ENCODE measurements at regions not wholly inside any gene's neighbourhood (a gene's known extent, or its start where the extent isn't known, plus 50 kb on each side); places are given as distances from the start of the nearest gene placed in this dataset.
"Not testable (repeated sequence)": the region's sequence is repeated elsewhere in the genome, so short reads cannot be mapped to it uniquely, and the experiment has no call there.

- intact Hi-C loops (cut with micrococcal nuclease): no loop called here
- H3K27ac Mint-ChIP-seq: no peak overlapping the region
- H3K4me1 Mint-ChIP-seq: no peaks in the 10 kb centered on the region
- ChIA-PET POLR2A (no interaction called here), CTCF (no interaction called here)
- H3K27me3 Mint-ChIP-seq: no peaks in the 10 kb centered on the region
- H3K4me3 Mint-ChIP-seq: no peak overlapping the region
- H3K9me3 Mint-ChIP-seq: no peaks in the 10 kb centered on the region
- no peak for DNase-seq
- no peak for ATAC-seq (ENCODE audit: low read depth)
- no peaks in the 10 kb centered on the region for H3K36me3 Mint-ChIP-seq (ENCODE audit: low read depth)
- no peak for TF ChIP-seq CTCF (IDR thresholded peaks at IDR 0.05)
Observed at GRCh38 chr13:90055121-90055520, 1292.4 kb upstream of the MIR17HG start.

GRCh38 chr13:90055760-90056159, 1291.7 kb upstream of the MIR17HG start:
- DNase-seq (no peak), ATAC-seq (ENCODE audit: low read depth) (no peak)
- H3K4me1 Mint-ChIP-seq: no peaks in the 10 kb centered on the region
- H3K9me3 Mint-ChIP-seq: no peaks in the 10 kb centered on the region
- no peaks in the 10 kb centered on the region for H3K36me3 Mint-ChIP-seq (ENCODE audit: low read depth)
- intact Hi-C loops (cut with micrococcal nuclease): no loop called here
- TF ChIP-seq CTCF (IDR thresholded peaks at IDR 0.05): no peak
- POLR2A ChIA-PET: no interaction called here
- H3K27ac Mint-ChIP-seq: no peak overlapping the region
- H3K4me3 Mint-ChIP-seq: no peak overlapping the region
- H3K27me3 Mint-ChIP-seq: no peaks in the 10 kb centered on the region
- CTCF ChIA-PET: no interaction called here

- intact Hi-C loops (cut with micrococcal nuclease); H3K4me3 Mint-ChIP-seq; H3K36me3 Mint-ChIP-seq (ENCODE audit: low read depth); H3K27ac Mint-ChIP-seq; DNase-seq; POLR2A ChIA-PET; H3K4me1 Mint-ChIP-seq; ATAC-seq (ENCODE audit: low read depth); H3K27me3 Mint-ChIP-seq; CTCF ChIA-PET: not testable (repeated sequence)
- H3K9me3 Mint-ChIP-seq: peaks cover 15% of the 10 kb centered on the region
Observed at GRCh38 chr13:90064226-90064625, 1283.3 kb upstream of the MIR17HG start.

- ATAC-seq (ENCODE audit: low read depth): no peak
- H3K9me3 Mint-ChIP-seq: peaks cover 12% of the 10 kb centered on the region
- CTCF ChIA-PET: no interaction called here
- no peak for TF ChIP-seq CTCF (IDR thresholded peaks at IDR 0.05)
- H3K27ac Mint-ChIP-seq: no peak overlapping the region
- no peak for DNase-seq
- POLR2A ChIA-PET: no interaction called here
- H3K36me3 Mint-ChIP-seq (ENCODE audit: low read depth): no peaks in the 10 kb centered on the region
- H3K4me1 Mint-ChIP-seq: no peaks in the 10 kb centered on the region
- intact Hi-C loops (cut with micrococcal nuclease): no loop called here
- H3K27me3 Mint-ChIP-seq: no peaks in the 10 kb centered on the region
- no peak overlapping the region for H3K4me3 Mint-ChIP-seq
Observed at GRCh38 chr13:90068658-90069057, 1278.8 kb upstream of the MIR17HG start.

GRCh38 chr13:90070362-90070761, 1277.1 kb upstream of the MIR17HG start:
- Mint-ChIP-seq H3K4me1 (no peaks in the 10 kb centered on the region), H3K4me3 (no peak overlapping the region), H3K9me3 (peaks cover 6% of the 10 kb centered on the region), H3K36me3 (ENCODE audit: low read depth) (no peaks in the 10 kb centered on the region), H3K27ac (no peak overlapping the region), H3K27me3 (no peaks in the 10 kb centered on the region)
- ChIA-PET CTCF (no interaction called here), POLR2A (no interaction called here)
- ATAC-seq (ENCODE audit: low read depth) (no peak), DNase-seq (no peak)
- intact Hi-C loops (cut with micrococcal nuclease): no loop called here
- no peak for TF ChIP-seq CTCF (IDR thresholded peaks at IDR 0.05)

GRCh38 chr13:90070837-90071525, 1276.5 kb upstream of the MIR17HG start:
- no peak for DNase-seq
- TF ChIP-seq CTCF (IDR thresholded peaks at IDR 0.05): no peak
- ChIA-PET POLR2A (no interaction called here), CTCF (no interaction called here)
- no peak overlapping the region for H3K27ac Mint-ChIP-seq
- ATAC-seq (ENCODE audit: low read depth): no peak
- no peaks in the 10 kb centered on the region for H3K27me3 Mint-ChIP-seq
- no peaks in the 10 kb centered on the region for H3K4me1 Mint-ChIP-seq
- peaks cover 4% of the 10 kb centered on the region for H3K9me3 Mint-ChIP-seq
- H3K4me3 Mint-ChIP-seq: no peak overlapping the region
- no peaks in the 10 kb centered on the region for H3K36me3 Mint-ChIP-seq (ENCODE audit: low read depth)
- intact Hi-C loops (cut with micrococcal nuclease): no loop called here
